ENCODE measurements at regions not wholly inside any gene's neighbourhood (a gene's known extent, or its start where the extent isn't known, plus 50 kb on each side); places are given as distances from the start of the nearest gene placed in this dataset.

DNA sequence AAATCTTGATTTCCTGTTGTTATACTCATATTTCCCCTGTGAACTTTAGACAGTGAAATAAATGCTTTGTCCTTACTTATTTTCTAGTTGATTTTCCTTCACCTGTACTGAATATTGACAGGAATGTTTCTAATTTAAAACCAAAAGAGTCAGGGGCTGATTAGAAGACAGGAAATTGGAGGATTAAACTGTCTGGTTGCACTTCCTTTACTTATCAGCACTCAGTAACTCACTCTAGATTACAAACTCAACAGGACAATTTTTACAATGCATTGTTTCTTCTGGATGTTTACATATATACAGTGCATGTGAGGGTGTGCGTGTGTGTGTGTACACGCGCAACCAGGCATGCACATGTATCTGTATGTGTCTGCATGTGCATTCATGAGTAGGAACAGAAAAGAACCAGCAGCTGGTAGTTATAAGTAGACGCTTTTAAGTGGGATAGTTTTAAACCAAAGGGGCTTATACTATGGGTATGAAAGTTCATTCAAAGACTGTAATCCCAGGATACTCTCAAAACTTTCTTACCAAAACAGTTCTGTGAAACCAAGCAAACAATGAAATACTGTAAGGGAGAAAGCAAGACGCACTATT, 212.0 kb upstream of the NFIA start:
- TF ChIP-seq, protein P1, sequence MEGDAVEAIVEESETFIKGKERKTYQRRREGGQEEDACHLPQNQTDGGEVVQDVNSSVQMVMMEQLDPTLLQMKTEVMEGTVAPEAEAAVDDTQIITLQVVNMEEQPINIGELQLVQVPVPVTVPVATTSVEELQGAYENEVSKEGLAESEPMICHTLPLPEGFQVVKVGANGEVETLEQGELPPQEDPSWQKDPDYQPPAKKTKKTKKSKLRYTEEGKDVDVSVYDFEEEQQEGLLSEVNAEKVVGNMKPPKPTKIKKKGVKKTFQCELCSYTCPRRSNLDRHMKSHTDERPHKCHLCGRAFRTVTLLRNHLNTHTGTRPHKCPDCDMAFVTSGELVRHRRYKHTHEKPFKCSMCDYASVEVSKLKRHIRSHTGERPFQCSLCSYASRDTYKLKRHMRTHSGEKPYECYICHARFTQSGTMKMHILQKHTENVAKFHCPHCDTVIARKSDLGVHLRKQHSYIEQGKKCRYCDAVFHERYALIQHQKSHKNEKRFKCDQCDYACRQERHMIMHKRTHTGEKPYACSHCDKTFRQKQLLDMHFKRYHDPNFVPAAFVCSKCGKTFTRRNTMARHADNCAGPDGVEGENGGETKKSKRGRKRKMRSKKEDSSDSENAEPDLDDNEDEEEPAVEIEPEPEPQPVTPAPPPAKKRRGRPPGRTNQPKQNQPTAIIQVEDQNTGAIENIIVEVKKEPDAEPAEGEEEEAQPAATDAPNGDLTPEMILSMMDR (IDR thresholded peaks at IDR 0.05): no peak
- no peak for TF ChIP-seq ZFX (IDR thresholded peaks at IDR 0.05; ENCODE audit: borderline replicate concordance)
